ENCODE measurements at regions not wholly inside any gene's neighbourhood (a gene's known extent, or its start where the extent isn't known, plus 50 kb on each side); places are given as distances from the start of the nearest gene placed in this dataset.
"Not testable (repeated sequence)": the region's sequence is repeated elsewhere in the genome, so short reads cannot be mapped to it uniquely, and the experiment has no call there.

- DNase-seq (ENCODE audit: low read depth) = no peak
- TF ChIP-seq CTCF (IDR thresholded peaks at IDR 0.05; ENCODE audit: insufficient read depth, low read length, poor library complexity, severe bottlenecking) = no peak
- H3K27me3 ChIP-seq (ENCODE audit: control insufficient read depth, insufficient read depth, low read length) = no peaks in the 10 kb centered on the region
- no peak overlapping the region for H3K4me3 ChIP-seq (ENCODE audit: low read depth, low read length)
- no peaks in the 10 kb centered on the region for H3K36me3 ChIP-seq (ENCODE audit: control insufficient read depth, insufficient read depth, low read length)
These were observed 82.5 kb upstream of the PITRM1 start for GRCh38 chr10:3255075-3255474.

DNA sequence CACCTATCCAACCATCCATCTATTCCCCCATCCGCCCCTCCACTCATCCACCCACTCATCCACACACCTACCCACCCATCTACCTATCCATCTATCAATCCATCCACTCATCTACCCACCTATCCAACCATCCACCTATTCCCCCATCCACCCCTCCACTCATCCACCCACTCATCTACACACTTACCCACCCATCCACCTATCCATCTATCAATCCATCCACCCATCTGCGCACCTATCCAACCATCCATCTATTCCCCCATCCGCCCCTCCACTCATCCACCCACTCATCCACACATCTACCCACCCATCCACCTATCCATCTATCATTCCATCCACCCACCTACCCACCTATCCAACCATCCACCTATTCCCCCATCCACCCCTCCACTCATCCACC, 81.4 kb upstream of the PITRM1 start:
- not testable (repeated sequence) for H3K4me3 ChIP-seq (ENCODE audit: low read depth, low read length); H3K36me3 ChIP-seq (ENCODE audit: control insufficient read depth, insufficient read depth, low read length); DNase-seq (ENCODE audit: low read depth); H3K27me3 ChIP-seq (ENCODE audit: control insufficient read depth, insufficient read depth, low read length)

GRCh38 chr10:3251172-3251571, 78.6 kb upstream of the PITRM1 start:
- Histone ChIP-seq H3K27me3 (ENCODE audit: control insufficient read depth, insufficient read depth, low read length) (no peaks in the 10 kb centered on the region), H3K36me3 (ENCODE audit: control insufficient read depth, insufficient read depth, low read length) (no peaks in the 10 kb centered on the region), H3K4me3 (ENCODE audit: low read depth, low read length) (no peak overlapping the region)
- no peak for DNase-seq (ENCODE audit: low read depth)
- TF ChIP-seq CTCF (IDR thresholded peaks at IDR 0.05; ENCODE audit: insufficient read depth, low read length, poor library complexity, severe bottlenecking) = no peak

DNA sequence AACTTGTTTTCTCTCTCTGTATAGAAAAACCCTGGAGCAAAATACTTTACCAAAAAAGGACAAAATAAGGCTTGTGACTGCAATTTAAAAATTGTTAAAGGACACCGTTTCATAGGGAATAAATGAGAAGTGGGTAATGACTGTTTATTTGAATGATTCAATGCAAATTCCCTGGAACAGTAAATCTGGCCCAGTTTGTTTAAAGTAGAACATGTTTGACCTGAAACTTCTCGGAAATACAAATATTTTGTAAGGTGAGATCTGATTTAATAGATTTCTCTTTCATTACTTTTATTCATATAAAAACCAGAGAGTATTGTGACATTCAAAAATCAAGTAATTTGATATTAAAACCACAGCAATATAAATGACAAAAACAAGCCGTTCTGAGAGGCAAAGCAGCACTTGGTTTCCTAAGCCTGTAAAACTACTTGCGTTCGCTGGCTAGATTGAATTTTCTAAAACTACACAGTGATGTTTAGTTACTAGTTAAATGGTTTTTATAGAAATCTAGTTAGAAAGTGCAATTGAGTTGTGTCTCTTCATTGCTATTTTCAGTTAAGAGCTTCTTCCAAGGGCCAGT, 76.8 kb upstream of the PITRM1 start:
- TF ChIP-seq CTCF (IDR thresholded peaks at IDR 0.05; ENCODE audit: insufficient read depth, low read length, poor library complexity, severe bottlenecking) = no peak
- no peaks in the 10 kb centered on the region for H3K36me3 ChIP-seq (ENCODE audit: control insufficient read depth, insufficient read depth, low read length)
- H3K27me3 ChIP-seq (ENCODE audit: control insufficient read depth, insufficient read depth, low read length) = no peaks in the 10 kb centered on the region
- DNase-seq (ENCODE audit: low read depth) = no peak
- H3K4me3 ChIP-seq (ENCODE audit: low read depth, low read length) = no peak overlapping the region

DNA sequence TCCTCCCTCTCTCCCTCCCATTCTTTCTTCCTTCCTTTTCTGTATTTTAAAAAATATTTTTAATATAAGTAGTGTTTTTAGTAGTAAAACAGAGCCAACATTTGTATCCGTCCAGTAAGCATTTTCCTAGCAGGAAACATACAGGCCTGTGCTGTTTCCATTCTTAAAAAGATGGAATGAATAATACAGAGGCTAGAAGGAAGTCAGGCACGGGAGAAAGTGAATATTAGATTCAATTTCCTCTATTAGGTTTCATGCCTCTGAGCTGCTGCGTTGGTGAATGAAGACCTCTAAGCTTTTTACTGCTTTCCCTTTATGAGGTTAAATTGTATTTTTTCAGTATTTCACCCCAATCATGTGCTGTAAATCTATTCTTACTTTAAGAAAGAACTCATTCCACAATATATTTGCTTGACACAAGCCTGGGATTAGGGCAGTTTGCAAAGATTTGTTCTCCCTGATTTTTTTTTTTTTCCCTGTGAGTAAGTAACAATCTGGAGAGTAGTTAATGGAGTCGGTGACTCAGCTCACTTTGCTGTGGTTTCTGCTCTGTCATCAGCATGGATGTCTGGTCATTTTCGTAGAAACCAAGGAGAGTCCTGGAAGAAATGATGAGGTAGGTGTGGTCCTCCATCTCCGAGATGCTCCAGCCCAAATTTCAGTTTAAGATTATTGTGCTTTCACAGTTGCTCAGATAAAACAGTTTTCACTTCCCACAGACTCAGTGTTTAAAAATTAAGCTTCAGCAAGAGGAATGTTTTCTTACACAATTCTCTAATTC, 76.1 kb upstream of the PITRM1 start:
- Histone ChIP-seq H3K27me3 (ENCODE audit: control insufficient read depth, insufficient read depth, low read length) (no peaks in the 10 kb centered on the region), H3K4me3 (ENCODE audit: low read depth, low read length) (no peak overlapping the region), H3K36me3 (ENCODE audit: control insufficient read depth, insufficient read depth, low read length) (no peaks in the 10 kb centered on the region)
- DNase-seq (ENCODE audit: low read depth) = peak; percentile 86
- TF ChIP-seq CTCF (IDR thresholded peaks at IDR 0.05; ENCODE audit: insufficient read depth, low read length, poor library complexity, severe bottlenecking) = no peak

- no peak overlapping the region for H3K4me3 ChIP-seq (ENCODE audit: low read depth, low read length)
- DNase-seq (ENCODE audit: low read depth) = no peak
- H3K27me3 ChIP-seq (ENCODE audit: control insufficient read depth, insufficient read depth, low read length) = no peaks in the 10 kb centered on the region
- TF ChIP-seq CTCF (IDR thresholded peaks at IDR 0.05; ENCODE audit: insufficient read depth, low read length, poor library complexity, severe bottlenecking) = no peak
- H3K36me3 ChIP-seq (ENCODE audit: control insufficient read depth, insufficient read depth, low read length) = no peaks in the 10 kb centered on the region
These were observed 72.8 kb upstream of the PITRM1 start for GRCh38 chr10:3245395-3245794.

Measured in kidney epithelial cell (primary cell).